NT2/D1 (cell line): ENCODE measurements at regions not wholly inside any gene's neighbourhood (a gene's known extent, or its start where the extent isn't known, plus 50 kb on each side); places are given as distances from the start of the nearest gene placed in this dataset.
"Not testable (repeated sequence)": the region's sequence is repeated elsewhere in the genome, so short reads cannot be mapped to it uniquely, and the experiment has no call there.

Experiments used
- SUZ12 ChIP-seq: IDR thresholded peaks from 2 replicates; pipeline ENCODE4 v1.6.1; 2011; ENCODE audit not compliant: insufficient read length, insufficient read depth; ENCODE audit errors: extremely low read depth
- YY1 ChIP-seq: IDR thresholded peaks from 2 replicates; pipeline ENCODE4 v1.6.1; 2011; ENCODE audit not compliant: insufficient read length, insufficient read depth
- ZNF274 ChIP-seq: IDR thresholded peaks from 2 replicates; pipeline ENCODE4 v1.6.1; 2011; ENCODE audit warnings: mild to moderate bottlenecking, low read depth, low read length

DNA sequence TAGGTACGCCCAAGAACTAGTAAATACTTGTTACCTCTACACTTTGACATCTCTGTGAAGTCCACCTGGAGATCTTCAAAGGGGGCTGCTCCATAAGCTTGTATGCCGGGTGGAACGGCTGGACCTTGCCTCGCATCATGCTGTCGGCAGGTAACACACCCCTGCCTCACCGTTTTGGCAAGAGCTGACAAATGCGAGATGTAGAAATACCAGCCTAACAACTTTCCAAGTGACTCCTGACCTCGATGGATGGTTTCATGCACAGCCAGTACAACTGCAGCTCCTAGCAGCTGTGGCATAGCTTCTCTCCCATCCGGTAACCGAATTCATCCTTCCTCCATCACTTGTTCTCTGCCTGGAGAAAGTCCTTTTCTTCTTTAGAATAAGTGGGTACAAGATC is 58.3 kb upstream of the FAM90A1 start:
- not testable (repeated sequence) for TF ChIP-seq YY1, ZNF274, SUZ12
